GM19240 (cell line): ENCODE measurements at regions not wholly inside any gene's neighbourhood (a gene's known extent, or its start where the extent isn't known, plus 50 kb on each side); places are given as distances from the start of the nearest gene placed in this dataset.

Experiments
- DNase-seq: peaks from one replicate; pipeline ENCODE4 v3.0.0; 2011; ENCODE audit warnings: low spot score; ENCODE audit not compliant: insufficient read length

DNA sequence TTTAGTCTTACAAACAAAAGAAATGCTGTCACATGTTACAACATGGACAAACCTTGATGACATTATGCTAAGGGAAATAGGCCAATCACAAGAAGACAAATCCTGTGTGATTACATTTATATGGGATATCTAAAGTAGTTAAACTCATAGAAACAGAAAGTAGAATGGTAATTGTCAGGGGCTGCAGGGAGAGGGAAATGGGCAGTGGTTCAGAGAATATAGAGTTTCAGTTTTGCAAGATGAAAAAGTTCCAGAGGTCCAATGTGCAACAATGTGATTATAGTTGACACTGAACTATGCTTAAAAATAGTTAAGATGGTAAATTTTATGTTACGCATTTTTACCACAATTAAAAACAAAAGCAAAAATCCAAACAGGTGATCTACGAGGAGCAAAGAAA, 265.5 kb downstream of the NDUFS4 start:
- DNase-seq = no peak

DNA sequence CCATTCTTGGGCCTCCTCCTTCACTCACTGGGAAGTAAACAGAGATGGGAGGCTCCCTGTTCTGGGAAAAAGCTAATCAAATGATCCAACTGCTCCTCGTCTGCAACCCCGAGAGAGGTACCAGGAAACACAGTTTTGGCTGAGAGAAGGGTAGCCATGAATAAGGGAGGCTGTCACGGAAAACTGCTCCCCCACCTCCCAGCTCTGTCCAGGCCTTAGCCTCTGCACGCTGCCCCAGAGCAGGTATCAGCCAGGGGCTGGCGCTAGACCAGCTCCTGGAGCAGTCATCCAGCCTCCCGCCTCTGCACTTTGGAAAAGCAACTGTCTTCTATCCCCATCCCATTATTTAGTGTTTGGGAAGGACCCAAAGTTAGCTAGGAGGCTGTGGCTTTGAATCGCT, 266.1 kb downstream of the NDUFS4 start:
- no peak for DNase-seq

DNA sequence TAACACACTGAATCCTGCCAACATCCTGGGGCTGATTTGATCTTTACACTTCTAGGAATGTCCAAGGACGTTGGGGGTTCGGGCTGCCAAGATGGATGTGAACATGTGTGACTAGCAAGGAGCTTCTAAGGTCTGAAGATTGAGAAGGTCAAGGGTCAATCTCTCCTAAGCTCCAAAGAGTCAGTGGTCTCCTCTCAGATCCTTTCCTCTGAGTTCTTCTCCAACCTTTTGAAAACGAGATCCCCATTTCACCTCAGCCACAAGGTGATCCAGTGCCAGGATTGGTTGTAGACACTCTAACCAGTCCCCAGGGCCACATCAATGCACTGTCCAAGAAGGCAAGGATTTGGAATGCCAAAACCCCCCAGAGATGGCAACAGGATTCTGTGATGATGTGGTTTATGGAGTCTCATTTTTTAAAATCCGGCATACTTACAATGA, 266.8 kb downstream of the NDUFS4 start:
- no peak for DNase-seq

DNA sequence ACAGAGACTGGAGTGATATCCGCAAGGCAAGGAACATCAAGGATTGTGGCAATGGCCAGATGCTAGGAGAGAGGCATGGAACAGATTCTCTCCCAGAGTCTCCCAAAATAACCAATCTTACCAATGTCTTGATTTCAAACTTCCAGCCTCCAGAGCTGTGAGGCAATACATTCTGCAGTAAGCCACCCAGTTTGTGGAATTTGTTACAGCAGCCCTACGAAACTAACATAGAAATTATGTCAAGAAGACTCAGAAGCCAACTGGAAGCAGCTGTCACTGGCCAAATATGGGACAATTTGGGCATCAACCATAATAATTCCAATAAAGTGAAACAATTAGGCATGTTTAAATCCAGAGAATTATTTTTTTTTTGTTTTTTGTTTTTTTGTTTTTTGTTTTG, 271.1 kb downstream of the NDUFS4 start:
- no peak for DNase-seq
